Amniotic epithelial cell (primary cell): ENCODE measurements at regions not wholly inside any gene's neighbourhood (a gene's known extent, or its start where the extent isn't known, plus 50 kb on each side); places are given as distances from the start of the nearest gene placed in this dataset.

Source experiments
- DNase-seq: peaks from one replicate; pipeline ENCODE4 v3.0.0-alpha.2; 2010; ENCODE audit warnings: low read depth

- no peak for DNase-seq
These were observed 100.5 kb upstream of the PCDH18 start for GRCh38 chr4:137632842-137633241.

- no peak for DNase-seq
These were observed 99.3 kb upstream of the PCDH18 start for GRCh38 chr4:137631605-137632004.

GRCh38 chr4:137630252-137630651, 98.0 kb upstream of the PCDH18 start:
- no peak for DNase-seq

GRCh38 chr4:137627739-137628460, 95.6 kb upstream of the PCDH18 start:
- DNase-seq, result no peak

GRCh38 chr4:137626942-137627738, 94.8 kb upstream of the PCDH18 start:
- DNase-seq, result no peak

GRCh38 chr4:137623013-137623412, 90.7 kb upstream of the PCDH18 start:
- DNase-seq, result no peak

- no peak for DNase-seq
These were observed 88.8 kb upstream of the PCDH18 start for GRCh38 chr4:137621056-137621455.

GRCh38 chr4:137614491-137614890, 82.2 kb upstream of the PCDH18 start:
- DNase-seq, result no peak

GRCh38 chr4:137611998-137612700, 79.9 kb upstream of the PCDH18 start:
- DNase-seq, result no peak

- DNase-seq, result peak; percentile 11
These were observed 78.7 kb upstream of the PCDH18 start for GRCh38 chr4:137610960-137611359.

- DNase-seq, result peak; percentile 46
These were observed 77.6 kb upstream of the PCDH18 start for GRCh38 chr4:137609718-137610430.

GRCh38 chr4:137608085-137608484, 75.8 kb upstream of the PCDH18 start:
- no peak for DNase-seq

GRCh38 chr4:137602436-137602835, 70.1 kb upstream of the PCDH18 start:
- no peak for DNase-seq

GRCh38 chr4:137601934-137602333, 69.6 kb upstream of the PCDH18 start:
- DNase-seq, result peak; percentile 11

GRCh38 chr4:137599734-137600133, 67.4 kb upstream of the PCDH18 start:
- no peak for DNase-seq

- DNase-seq, result no peak
These were observed 65.6 kb upstream of the PCDH18 start for GRCh38 chr4:137597752-137598430.

- DNase-seq, result no peak
These were observed 55.5 kb upstream of the PCDH18 start for GRCh38 chr4:137587796-137588195.

GRCh38 chr4:137583671-137584070, 51.4 kb upstream of the PCDH18 start:
- DNase-seq, result no peak
